A549 (cell line): ENCODE measurements at regions not wholly inside any gene's neighbourhood (a gene's known extent, or its start where the extent isn't known, plus 50 kb on each side); places are given as distances from the start of the nearest gene placed in this dataset.

Experiments
- ATAC-seq, 2 experiments: fragments of 200-7000 bp in 1 of 2; fragments of >200 bp in 1 of 2; cut with Nextera tagmentation in 1 of 2; cut with Tn5 transposase in 1 of 2; 3 replicates each; pipeline versions ENCODE4 v1.8.0 to v1.9.1; 2018 to 2020; ENCODE audit warnings: mild to moderate bottlenecking in 1 of 2, moderate library complexity in 1 of 2
- CTCF ChIA-PET: fragments of 300-600 bp; sonication (Branson Sonifier 250); formaldehyde crosslinking; extraction: SDS; loops from one replicate; lab custom pipeline; 2021; ENCODE audit warnings: antibody characterized with exemption, inconsistent platforms; lab: Yijun Ruan, JAX
- POLR2A ChIA-PET: fragments of 350-600 bp; formaldehyde crosslinking; extraction: SDS; loops from one replicate; lab custom pipeline; 2021; ENCODE audit warnings: antibody characterized with exemption, inconsistent platforms; lab: Yijun Ruan, JAX
- DNase-seq, 2 experiments: peaks; one replicate each; pipeline versions ENCODE4 v3.0.0 to v3.0.0-alpha.2; 2011 to 2016; ENCODE audit warnings: low read depth in 1 of 2, low spot score in 1 of 2
- FAIRE-seq: peaks from 2 replicates; lab custom pipeline; 2011; peaks lifted over from hg19 to GRCh38; lab: Jason Lieb, UNC
- H3K27ac ChIP-seq, 2 experiments: fragments of >200 bp; sonication (Bioruptor Twin); formaldehyde crosslinking; 3 replicates each; pipeline ENCODE4 v1.5.1; 2016 to 2017
- H3K4me1 ChIP-seq: fragments of >200 bp; sonication (Bioruptor Twin); formaldehyde crosslinking; 3 replicates; pipeline ENCODE4 v1.6.1; 2016
- H3K4me2 ChIP-seq: fragments of >200 bp; sonication (Bioruptor Twin); formaldehyde crosslinking; 3 replicates; pipeline ENCODE4 v1.6.1; 2016
- H3K4me3 ChIP-seq: fragments of >200 bp; sonication (Bioruptor Twin); formaldehyde crosslinking; 3 replicates; pipeline ENCODE4 v1.5.1; 2016
- H3K9me3 ChIP-seq: fragments of >200 bp; sonication (Bioruptor Twin); formaldehyde crosslinking; 3 replicates; pipeline ENCODE4 v1.6.1; 2016
- BHLHE40 ChIP-seq: IDR thresholded peaks from 2 replicates; pipeline ENCODE4 v1.6.1; 2012; ENCODE audit warnings: low read depth, low read length, inconsistent platforms
- CBX2 ChIP-seq: fragments of 200-600 bp; sonication (generic); IDR thresholded peaks from 2 replicates; pipeline ENCODE4 v1.6.1; 2016; ENCODE audit warnings: low read depth, mild to moderate bottlenecking, borderline replicate concordance
- CBX8 ChIP-seq: fragments of 200-600 bp; sonication (generic); IDR thresholded peaks from 2 replicates; pipeline ENCODE4 v1.6.1; 2016
- CHD2 ChIP-seq: fragments of 150-350 bp; IDR thresholded peaks from 2 replicates; pipeline ENCODE4 v1.6.1; 2014; ENCODE audit warnings: low read length; ENCODE audit not compliant: partially characterized antibody
- CTCF ChIP-seq: fragments of >200 bp; sonication (Bioruptor Twin); formaldehyde crosslinking; IDR thresholded peaks from 3 replicates; pipeline ENCODE4 v1.5.1; 2016
- E2F6 ChIP-seq: IDR thresholded peaks from 2 replicates; pipeline ENCODE4 v1.6.1; 2012; ENCODE audit warnings: low read depth, borderline replicate concordance
- EHMT2 ChIP-seq: fragments of 200-600 bp; sonication (generic); IDR thresholded peaks from 2 replicates; pipeline ENCODE4 v1.6.1; 2016; ENCODE audit warnings: antibody characterized with exemption, low read depth, mild to moderate bottlenecking, moderate library complexity
- HES2 ChIP-seq: fragments of >200 bp; sonication (Bioruptor Twin); formaldehyde crosslinking; IDR thresholded peaks from 2 replicates; pipeline ENCODE4 v1.6.1; 2016
- HOXA7 ChIP-seq: fragments of 250-450 bp; sonication (Bioruptor Pico); IDR thresholded peaks from 2 replicates; pipeline ENCODE4 v1.5.0; 2020; ENCODE audit warnings: mild to moderate bottlenecking, moderate library complexity
- JUNB ChIP-seq: fragments of >200 bp; sonication (Bioruptor Twin); formaldehyde crosslinking; IDR thresholded peaks from 2 replicates; pipeline ENCODE4 v1.6.1; 2016
- KDM1A ChIP-seq: fragments of 200-600 bp; sonication (generic); IDR thresholded peaks from 2 replicates; pipeline ENCODE4 v1.6.1; 2016; ENCODE audit warnings: low read depth, mild to moderate bottlenecking
- MAFK ChIP-seq: fragments of 450-650 bp; IDR thresholded peaks from 2 replicates; pipeline ENCODE4 v1.6.1; 2014; ENCODE audit not compliant: partially characterized antibody
- MAX ChIP-seq: IDR thresholded peaks from 2 replicates; pipeline ENCODE4 v1.6.1; 2012
- MAZ ChIP-seq: fragments of 150-350 bp; IDR thresholded peaks from 2 replicates; pipeline ENCODE4 v1.6.1; 2014; ENCODE audit warnings: antibody characterized with exemption, low read depth, low read length, borderline replicate concordance
- NPAS2 ChIP-seq: fragments of 250-450 bp; sonication (Bioruptor Pico); IDR thresholded peaks from 2 replicates; pipeline ENCODE4 v1.8.0; 2022; ENCODE audit warnings: mild to moderate bottlenecking, moderate library complexity, borderline replicate concordance
- PHF8 ChIP-seq: fragments of 200-600 bp; sonication (generic); IDR thresholded peaks from 2 replicates; pipeline ENCODE4 v1.6.1; 2016; ENCODE audit warnings: low read depth, mild to moderate bottlenecking, antibody characterized with exemption, moderate library complexity, borderline replicate concordance
- POLR2A ChIP-seq: IDR thresholded peaks from 2 replicates; pipeline ENCODE4 v1.6.1; 2012; ENCODE audit warnings: mild to moderate bottlenecking, low read length
- RCOR1 ChIP-seq: fragments of 150-350 bp; IDR thresholded peaks from 2 replicates; pipeline ENCODE4 v1.6.1; 2014; ENCODE audit warnings: antibody characterized with exemption, low read length, low read depth
- SMC3 ChIP-seq: fragments of >200 bp; sonication (Bioruptor Twin); formaldehyde crosslinking; IDR thresholded peaks from 3 replicates; pipeline ENCODE4 v1.6.1; 2018; ENCODE audit warnings: inconsistent platforms
- SREBF2 ChIP-seq: fragments of 450-650 bp; IDR thresholded peaks from 2 replicates; pipeline ENCODE4 v1.6.1; 2014; ENCODE audit warnings: mild to moderate bottlenecking, moderate library complexity
- TFCP2L1 ChIP-seq: fragments of 250-450 bp; sonication (Bioruptor Pico); IDR thresholded peaks from 2 replicates; pipeline ENCODE4 v1.5.0; 2021; ENCODE audit warnings: mild to moderate bottlenecking
- USF2 ChIP-seq: fragments of 450-650 bp; IDR thresholded peaks from 2 replicates; pipeline ENCODE4 v1.6.1; 2014; ENCODE audit warnings: antibody characterized with exemption
- ZFP36 ChIP-seq: fragments of 450-650 bp; IDR thresholded peaks from 2 replicates; pipeline ENCODE4 v1.6.1; 2014; ENCODE audit warnings: borderline replicate concordance; ENCODE audit not compliant: partially characterized antibody
- ZNF302 ChIP-seq: fragments of 250-450 bp; sonication (Bioruptor Pico); IDR thresholded peaks from 2 replicates; pipeline ENCODE4 v1.9.0; 2021; ENCODE audit warnings: inconsistent platforms, mild to moderate bottlenecking, moderate library complexity
- WGBS: methylation state at CpG from one replicate; pipeline ENCODE4 v1.1.6; 2017; ENCODE audit errors: missing lambda C conversion rate; 5-methylcytosine and 5-hydroxymethylcytosine counted together

- TF ChIP-seq MAFK, result no peak
- no peak for TF ChIP-seq JUNB
- TF ChIP-seq SREBF2, result no peak
- TF ChIP-seq CBX2, result no peak
These were observed 2288.4 kb downstream of the TP53TG3F start (continued) for GRCh38 chr16:35747658-35748455.

- Histone ChIP-seq H3K4me2 (no peak overlapping the region), H3K27ac (no peak overlapping the region), H3K4me3 (no peak overlapping the region), H3K9me3 (no peaks in the 10 kb centered on the region; the same call in 2 of the 3 replicates), H3K4me1 (no peaks in the 10 kb centered on the region)
- CTCF ChIA-PET, result interaction anchor here (0.6 kb wide), 1 partner anchor 162 kb away, joined by 3 read pairs; no protein-coding TSS in a partner anchor
- FAIRE-seq (no peak), DNase-seq (no peak), ATAC-seq (no peak)
- 62% methylated on average over 23 of the region's 24 CpGs for WGBS
- POLR2A ChIA-PET, result no interaction called here
- TF ChIP-seq CBX8 (no peak), MAX (no peak), PHF8 (no peak), KDM1A (no peak), E2F6 (no peak), CBX2 (no peak), SREBF2 (no peak), JUNB (no peak), HES2 (no peak), HOXA7 (no peak), EHMT2 (no peak), ZFP36 (no peak), ZNF302 (CRISPR knock-in tag) (no peak), MAZ (no peak), TFCP2L1 (CRISPR knock-in tag) (no peak), BHLHE40 (no peak), NPAS2 (CRISPR knock-in tag) (no peak), RCOR1 (no peak), USF2 (no peak)
These were observed 2289.3 kb downstream of the TP53TG3F start for GRCh38 chr16:35748621-35749252.

GRCh38 chr16:35749253-35750141 is 2290.1 kb downstream of the TP53TG3F start:
- ATAC-seq, result no peak
- Histone ChIP-seq H3K27ac (no peak overlapping the region), H3K9me3 (no peaks in the 10 kb centered on the region; the same call in 2 of the 3 replicates)
- ChIA-PET POLR2A (no interaction called here), CTCF (interaction anchor here (0.6 kb wide), 1 partner anchor 162 kb away, joined by 3 read pairs; no protein-coding TSS in a partner anchor)
- no peak for FAIRE-seq
- TF ChIP-seq CHD2, result no peak
- TF ChIP-seq CTCF, result no peak
- TF ChIP-seq KDM1A, result no peak
- no peak for TF ChIP-seq POLR2A
- TF ChIP-seq SMC3, result no peak
- TF ChIP-seq, all 56 proteins: peak for 0
- no peak for DNase-seq
- Histone ChIP-seq H3K4me1 (no peaks in the 10 kb centered on the region), H3K4me2 (no peak overlapping the region), H3K4me3 (no peak overlapping the region)
- 64% methylated on average over 34 of the region's 43 CpGs for WGBS
